HEK293T (cell line): ENCODE measurements at regions not wholly inside any gene's neighbourhood (a gene's known extent, or its start where the extent isn't known, plus 50 kb on each side); places are given as distances from the start of the nearest gene placed in this dataset.
"Not testable (repeated sequence)": the region's sequence is repeated elsewhere in the genome, so short reads cannot be mapped to it uniquely, and the experiment has no call there.

Experiments used
- ARNT ChIP-seq: fragments of 450-650 bp; IDR thresholded peaks from 2 replicates; pipeline ENCODE4 v1.6.1; 2017; ENCODE audit warnings: mild to moderate bottlenecking
- BHLHE40 ChIP-seq: fragments of 450-650 bp; IDR thresholded peaks from 2 replicates; pipeline ENCODE4 v1.6.1; 2016; ENCODE audit warnings: mild to moderate bottlenecking, moderate library complexity, borderline replicate concordance
- CTBP1 ChIP-seq: fragments of 450-650 bp; IDR thresholded peaks from 2 replicates; pipeline ENCODE4 v1.6.1; 2016; ENCODE audit warnings: borderline replicate concordance
- ELF4 ChIP-seq: fragments of 450-650 bp; IDR thresholded peaks from 2 replicates; pipeline ENCODE4 v1.6.1; 2017; ENCODE audit warnings: antibody characterized with exemption
- FOXA1 ChIP-seq: fragments of 450-650 bp; IDR thresholded peaks from 2 replicates; pipeline ENCODE4 v1.6.1; 2016; ENCODE audit warnings: mild to moderate bottlenecking
- FOXM1 ChIP-seq: fragments of 450-650 bp; IDR thresholded peaks from 2 replicates; pipeline ENCODE4 v1.6.1; 2017; ENCODE audit warnings: mild to moderate bottlenecking, borderline replicate concordance
- HDGF ChIP-seq: fragments of 450-650 bp; IDR thresholded peaks from 2 replicates; pipeline ENCODE4 v1.6.1; 2017; ENCODE audit warnings: antibody characterized with exemption, borderline replicate concordance
- LEF1 ChIP-seq: fragments of 450-650 bp; IDR thresholded peaks from 2 replicates; pipeline ENCODE4 v1.6.1; 2017; ENCODE audit warnings: mild to moderate bottlenecking, borderline replicate concordance
- SP1 ChIP-seq: fragments of 450-650 bp; IDR thresholded peaks from 2 replicates; pipeline ENCODE4 v1.6.1; 2017
- TARDBP ChIP-seq: fragments of 450-650 bp; IDR thresholded peaks from 2 replicates; pipeline ENCODE4 v1.6.1; 2016
- ZNF384 ChIP-seq: fragments of 450-650 bp; IDR thresholded peaks from 2 replicates; pipeline ENCODE4 v1.6.1; 2016

- TF ChIP-seq TARDBP, SP1, FOXA1, FOXM1, HDGF, ZNF384, ELF4, ARNT, BHLHE40, CTBP1, LEF1: not testable (repeated sequence)
Measured at GRCh38 chr13:112223929-112224328, 152.2 kb upstream of the SPACA7 start.
